Activated CD4-positive, alpha-beta memory T cell treated with anti-CD3 and anti-CD28 coated beads, Interleukin-2, amount 10 ng/mL, durations not matched to agents 7 days and 5 days (primary cell): ENCODE measurements at regions not wholly inside any gene's neighbourhood (a gene's known extent, or its start where the extent isn't known, plus 50 kb on each side); places are given as distances from the start of the nearest gene placed in this dataset.

ENCODE experiments used
- CTCF ChIA-PET: fragments of 350-600 bp; sonication (Branson Sonifier 250); formaldehyde crosslinking; loops from one replicate; lab custom pipeline; 2021; ENCODE audit warnings: antibody characterized with exemption, inconsistent platforms; lab: Charles Lee
- POLR2A ChIA-PET: fragments of 350-600 bp; sonication (Branson Sonifier 250); formaldehyde crosslinking; loops from one replicate; lab custom pipeline; 2021; ENCODE audit warnings: antibody characterized with exemption; lab: Charles Lee
- DNase-seq: peaks from one replicate; pipeline ENCODE4 v3.0.0-alpha.2; 2020
- H3K27ac Mint-ChIP-seq: one replicate; pipeline ENCODE4 v1.8.0; 2021; ENCODE audit warnings: mild to moderate bottlenecking, mixed read lengths
- H3K27me3 Mint-ChIP-seq: one replicate; pipeline ENCODE4 v1.8.0; 2021; ENCODE audit warnings: mixed read lengths
- H3K36me3 Mint-ChIP-seq: one replicate; pipeline ENCODE4 v1.8.0; 2021; ENCODE audit warnings: low read depth, mixed read lengths
- H3K4me1 Mint-ChIP-seq: one replicate; pipeline ENCODE4 v1.8.0; 2021; ENCODE audit warnings: mixed read lengths
- H3K4me3 Mint-ChIP-seq: one replicate; pipeline ENCODE4 v1.8.0; 2021; ENCODE audit warnings: mild to moderate bottlenecking, mixed read lengths
- H3K9me3 Mint-ChIP-seq: one replicate; pipeline ENCODE4 v1.8.0; 2021; ENCODE audit warnings: mixed read lengths

DNA sequence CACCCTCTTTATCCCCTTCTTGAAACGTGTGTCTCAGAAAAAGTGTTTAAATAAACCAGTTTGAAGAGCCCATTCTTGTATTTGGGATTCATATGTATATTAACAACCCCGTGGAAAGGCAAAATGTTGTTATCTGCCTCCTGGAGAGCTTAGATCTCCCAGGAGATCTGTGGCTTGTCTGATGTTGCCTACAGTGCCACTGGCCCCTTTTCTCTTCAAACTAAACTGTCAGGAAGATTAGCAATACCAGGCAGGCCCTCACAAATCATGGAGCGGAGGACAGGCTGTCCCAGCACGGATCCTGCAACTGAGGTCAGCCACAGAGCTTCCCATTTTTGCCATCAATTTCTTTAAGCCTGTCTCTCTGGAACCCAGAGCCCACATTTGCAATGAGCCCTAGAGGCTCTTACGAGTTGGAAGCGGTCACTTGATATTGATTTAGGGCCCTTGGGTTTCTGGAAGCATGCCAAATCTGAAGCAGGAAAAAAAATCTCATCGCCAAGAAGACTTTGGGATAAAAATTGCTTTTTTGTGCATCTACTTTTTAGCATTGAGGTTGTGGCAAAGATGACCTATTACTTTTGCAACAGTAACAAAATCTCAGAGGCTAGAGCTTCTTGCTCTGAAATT lies 234.1 kb downstream of the OPA1 start:
- Mint-ChIP-seq H3K4me3 (no peak overlapping the region), H3K4me1 (peaks cover 2% of the 10 kb centered on the region), H3K27ac (no peak overlapping the region), H3K27me3 (peaks cover 39% of the 10 kb centered on the region), H3K36me3 (no peaks in the 10 kb centered on the region), H3K9me3 (no peaks in the 10 kb centered on the region)
- ChIA-PET POLR2A (no interaction called here), CTCF (no interaction called here)
- DNase-seq = no peak

DNA sequence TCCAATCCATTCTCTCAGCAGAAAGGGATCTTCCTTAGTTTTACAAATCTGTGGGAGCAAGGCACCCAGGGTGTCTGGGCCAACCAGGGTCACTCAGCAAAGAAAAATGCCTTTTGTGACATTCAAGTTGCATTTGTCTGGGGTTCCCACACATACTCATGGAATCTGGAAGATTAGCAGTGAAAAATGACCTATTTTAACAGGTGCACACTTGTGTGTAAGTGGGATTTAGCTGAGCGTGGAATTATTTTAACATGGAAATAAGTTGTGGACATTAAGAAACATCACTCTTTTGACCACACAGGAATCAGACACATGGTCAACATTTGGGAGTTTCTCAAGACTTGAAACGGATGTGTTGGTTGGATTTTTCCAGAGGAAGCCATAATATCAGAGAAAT lies 234.9 kb downstream of the OPA1 start:
- no peaks in the 10 kb centered on the region for H3K9me3 Mint-ChIP-seq
- no peak overlapping the region for H3K4me3 Mint-ChIP-seq
- no peak for DNase-seq
- H3K4me1 Mint-ChIP-seq = peaks cover 2% of the 10 kb centered on the region
- ChIA-PET CTCF (no interaction called here), POLR2A (no interaction called here)
- H3K27me3 Mint-ChIP-seq = peaks cover 32% of the 10 kb centered on the region
- no peaks in the 10 kb centered on the region for H3K36me3 Mint-ChIP-seq
- H3K27ac Mint-ChIP-seq = no peak overlapping the region

DNA sequence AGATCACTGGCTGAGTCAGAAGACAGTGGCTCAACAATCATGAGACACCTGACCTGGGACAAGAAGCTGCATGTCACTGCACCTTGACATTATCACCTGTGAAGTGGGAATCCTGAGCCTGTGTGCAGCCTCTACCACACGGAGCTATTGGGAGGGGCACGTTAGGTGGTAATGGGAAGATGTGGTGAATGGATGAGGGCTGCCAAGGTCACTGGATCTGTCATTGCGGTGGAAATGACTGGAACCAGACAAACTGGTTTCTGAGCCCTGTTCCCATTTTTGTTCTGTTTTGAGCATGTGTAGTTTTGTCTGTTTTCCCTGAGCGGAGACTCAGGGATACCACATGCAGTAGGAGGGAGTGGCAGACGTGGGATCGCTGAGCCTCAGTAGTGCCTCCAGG lies 235.5 kb downstream of the OPA1 start:
- peaks cover 27% of the 10 kb centered on the region for H3K27me3 Mint-ChIP-seq
- H3K4me3 Mint-ChIP-seq = no peak overlapping the region
- POLR2A ChIA-PET = no interaction called here
- CTCF ChIA-PET = no interaction called here
- H3K27ac Mint-ChIP-seq = no peak overlapping the region
- H3K9me3 Mint-ChIP-seq = no peaks in the 10 kb centered on the region
- H3K4me1 Mint-ChIP-seq = peaks cover 2% of the 10 kb centered on the region
- DNase-seq = no peak
- no peaks in the 10 kb centered on the region for H3K36me3 Mint-ChIP-seq

DNA sequence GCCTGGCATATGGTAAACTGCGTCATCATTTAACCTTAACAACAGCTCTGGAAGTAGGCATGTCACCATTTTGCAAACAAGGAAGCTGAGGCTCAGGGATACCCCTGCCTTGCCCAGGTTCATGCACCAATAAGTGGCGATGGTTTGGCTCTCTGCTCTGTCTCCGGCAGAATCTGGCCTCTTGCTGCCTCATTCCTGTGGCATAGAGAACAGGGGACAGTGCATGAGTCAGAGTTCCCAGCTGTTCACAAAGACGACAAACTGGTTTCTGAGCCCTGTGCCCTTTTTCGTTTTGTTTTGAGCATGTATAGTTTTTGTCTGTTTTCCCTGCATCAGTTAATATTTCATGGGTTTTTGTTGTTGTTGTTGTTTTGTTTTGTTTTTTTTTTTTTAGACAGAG lies 236.8 kb downstream of the OPA1 start:
- Mint-ChIP-seq H3K27me3 (peaks cover 21% of the 10 kb centered on the region), H3K9me3 (no peaks in the 10 kb centered on the region), H3K27ac (no peak overlapping the region), H3K4me1 (peaks cover 10% of the 10 kb centered on the region), H3K4me3 (no peak overlapping the region), H3K36me3 (no peaks in the 10 kb centered on the region)
- no peak for DNase-seq
- ChIA-PET POLR2A (no interaction called here), CTCF (no interaction called here)

DNA sequence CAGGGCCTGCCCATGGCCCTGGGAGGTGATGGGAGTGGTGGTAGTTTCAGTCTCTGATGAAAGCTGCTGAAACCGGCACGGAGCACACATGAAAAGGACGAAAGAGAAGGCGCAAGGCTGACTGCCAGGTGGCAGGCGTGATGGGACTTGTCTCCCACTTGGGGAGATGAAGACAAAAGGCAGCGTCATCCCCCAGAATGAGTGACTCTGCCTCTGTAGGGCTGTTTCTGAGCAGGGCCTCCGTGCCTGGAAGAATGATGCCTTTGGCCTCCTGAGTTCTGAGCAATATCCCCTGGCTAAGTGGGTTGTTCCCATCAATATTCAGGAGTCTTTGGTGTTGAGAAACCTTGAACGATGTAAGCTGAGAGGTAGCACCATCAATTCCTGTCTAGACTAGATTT lies 237.8 kb downstream of the OPA1 start:
- no peaks in the 10 kb centered on the region for H3K9me3 Mint-ChIP-seq
- H3K36me3 Mint-ChIP-seq = no peaks in the 10 kb centered on the region
- H3K4me3 Mint-ChIP-seq = no peak overlapping the region
- H3K27me3 Mint-ChIP-seq = peaks cover 13% of the 10 kb centered on the region
- no peak overlapping the region for H3K27ac Mint-ChIP-seq
- peaks cover 13% of the 10 kb centered on the region for H3K4me1 Mint-ChIP-seq
- POLR2A ChIA-PET = no interaction called here
- DNase-seq = no peak
- CTCF ChIA-PET = no interaction called here

DNA sequence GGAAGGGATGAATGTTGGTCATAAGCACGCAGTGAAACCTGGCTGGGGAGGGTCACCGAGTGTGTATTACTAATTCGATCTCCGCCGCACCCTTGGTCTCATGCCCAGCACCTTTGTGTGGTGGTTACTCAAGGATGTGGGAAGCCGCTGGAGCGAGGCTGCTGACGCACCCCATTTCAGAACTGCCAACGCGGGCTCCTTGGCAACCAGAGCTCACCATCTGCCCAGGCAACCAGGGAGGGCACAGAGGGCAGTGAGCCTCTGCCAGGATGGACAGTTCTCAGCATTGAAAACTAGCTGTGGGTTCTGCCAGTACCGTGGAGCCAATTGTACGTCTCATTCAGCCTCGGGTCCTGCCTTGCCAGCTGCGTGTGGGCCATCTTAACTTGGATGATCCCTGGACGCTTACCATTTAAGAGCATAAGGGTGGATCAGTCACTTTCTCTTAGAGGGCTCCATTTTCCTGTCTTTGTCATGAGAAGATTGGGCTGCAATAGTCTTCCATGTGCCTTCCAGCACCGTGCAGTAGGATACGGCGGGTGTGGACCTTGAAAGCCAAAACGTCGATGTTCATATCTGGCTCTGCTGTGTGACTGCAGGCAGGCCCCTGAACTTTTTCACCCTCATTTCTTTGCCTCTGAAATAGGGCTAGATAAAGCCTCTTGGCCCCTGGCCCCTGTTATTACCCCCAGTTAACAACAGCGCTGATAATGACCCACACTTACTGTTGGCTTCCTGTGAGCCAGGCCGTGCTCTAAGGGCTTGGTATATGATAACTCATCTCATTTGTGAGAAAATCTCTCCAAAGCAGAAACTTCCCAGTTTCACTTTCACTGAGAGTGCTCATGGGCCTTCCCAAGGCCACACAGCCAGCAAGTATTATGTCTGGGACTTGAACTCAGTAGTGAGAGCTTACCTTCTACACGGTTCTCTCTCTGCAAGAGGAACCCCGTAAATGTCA lies 238.8 kb downstream of the OPA1 start:
- no peaks in the 10 kb centered on the region for H3K9me3 Mint-ChIP-seq
- H3K4me3 Mint-ChIP-seq = no peak overlapping the region
- peaks cover 11% of the 10 kb centered on the region for H3K4me1 Mint-ChIP-seq
- ChIA-PET POLR2A (no interaction called here), CTCF (interaction anchor here (1.3 kb wide), 1 partner anchor 484 kb away, joined by 3 read pairs; no protein-coding TSS in a partner anchor)
- H3K27ac Mint-ChIP-seq = no peak overlapping the region
- H3K36me3 Mint-ChIP-seq = no peaks in the 10 kb centered on the region
- no peak for DNase-seq
- H3K27me3 Mint-ChIP-seq = peaks cover 6% of the 10 kb centered on the region

DNA sequence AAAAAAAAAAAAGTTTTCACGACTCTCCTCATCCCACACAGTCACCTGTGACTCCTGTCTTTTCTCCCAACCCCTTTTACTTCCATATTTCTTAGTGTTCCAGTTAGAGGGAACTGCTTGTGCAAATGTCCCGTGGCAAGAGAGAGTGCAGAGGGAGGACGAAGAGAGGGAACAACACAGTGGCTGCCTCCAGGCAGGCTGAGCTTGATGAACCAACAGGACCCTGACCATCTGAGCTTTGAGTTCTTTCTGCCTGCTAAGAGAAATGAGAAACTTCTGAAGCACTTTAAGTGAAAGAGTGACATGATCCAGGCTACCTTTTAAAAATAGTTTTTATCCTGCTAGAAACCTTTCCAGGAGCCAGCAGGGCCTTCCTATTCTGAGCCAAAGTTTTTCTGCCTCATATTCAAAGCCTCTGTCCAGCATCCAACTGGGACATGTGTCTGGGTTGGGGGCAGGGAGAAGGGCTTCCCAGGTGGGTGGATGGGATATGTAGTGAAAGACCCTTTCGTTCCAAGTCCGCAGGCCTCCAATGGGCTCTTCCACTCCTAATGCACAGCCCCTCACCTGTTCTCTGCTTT lies 239.9 kb downstream of the OPA1 start:
- H3K27ac Mint-ChIP-seq = no peak overlapping the region
- ChIA-PET POLR2A (no interaction called here), CTCF (interaction anchor here (1.3 kb wide), 1 partner anchor 483 kb away, joined by 3 read pairs; no protein-coding TSS in a partner anchor)

DNA sequence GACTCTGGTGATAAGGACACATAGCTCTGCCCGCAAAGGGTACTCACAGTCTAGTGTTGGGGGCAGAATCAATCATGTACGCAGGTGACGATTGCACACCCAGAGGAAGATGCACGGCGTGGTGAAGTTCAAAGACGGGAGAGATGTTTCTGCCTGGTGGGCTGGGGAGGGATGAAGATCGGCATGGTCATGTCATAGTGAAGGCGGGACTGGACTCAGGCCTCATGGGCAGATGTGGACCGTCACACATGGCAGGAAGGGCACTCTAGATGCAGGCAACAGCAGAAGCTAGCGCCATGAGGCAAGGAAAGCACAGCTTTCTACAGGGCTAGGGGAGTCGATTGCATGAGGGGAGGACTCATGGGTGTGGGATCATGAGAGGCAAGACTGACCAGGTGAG lies 240.6 kb downstream of the OPA1 start:
- DNase-seq = no peak
- Mint-ChIP-seq H3K4me1 (peaks cover 11% of the 10 kb centered on the region), H3K9me3 (no peaks in the 10 kb centered on the region), H3K4me3 (no peak overlapping the region), H3K27ac (no peak overlapping the region), H3K27me3 (peaks cover 8% of the 10 kb centered on the region), H3K36me3 (no peaks in the 10 kb centered on the region)
- ChIA-PET CTCF (no interaction called here), POLR2A (no interaction called here)

More for the DNA sequence above, 239.9 kb downstream of the OPA1 start:
- Mint-ChIP-seq H3K4me3 (no peak overlapping the region), H3K27me3 (peaks cover 8% of the 10 kb centered on the region), H3K36me3 (no peaks in the 10 kb centered on the region), H3K4me1 (peaks cover 11% of the 10 kb centered on the region), H3K9me3 (no peaks in the 10 kb centered on the region)
- DNase-seq = no peak

DNA sequence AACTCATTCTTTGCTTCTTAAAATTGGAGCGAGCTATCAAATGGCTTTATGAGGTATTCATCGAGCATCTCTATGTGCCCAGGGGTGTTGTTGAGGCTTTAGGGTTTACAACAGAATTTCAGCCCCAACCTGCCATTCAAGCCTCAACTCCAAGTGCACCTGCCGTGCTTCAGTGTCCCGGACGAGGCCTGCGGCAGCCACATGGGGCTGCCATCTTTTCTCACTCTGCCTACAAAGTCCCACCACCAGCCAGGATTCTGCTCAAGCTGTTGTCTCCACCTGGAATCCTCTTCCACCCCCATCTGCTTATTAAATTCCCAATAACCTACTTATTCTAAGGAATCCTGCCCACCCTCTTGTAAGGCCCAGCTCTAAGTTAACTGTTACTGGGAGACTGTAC lies 242.4 kb downstream of the OPA1 start:
- ChIA-PET POLR2A (no interaction called here), CTCF (no interaction called here)
- DNase-seq = no peak
- Mint-ChIP-seq H3K36me3 (no peaks in the 10 kb centered on the region), H3K4me3 (no peak overlapping the region), H3K4me1 (peaks cover 11% of the 10 kb centered on the region), H3K27ac (no peak overlapping the region), H3K27me3 (peaks cover 17% of the 10 kb centered on the region), H3K9me3 (no peaks in the 10 kb centered on the region)

DNA sequence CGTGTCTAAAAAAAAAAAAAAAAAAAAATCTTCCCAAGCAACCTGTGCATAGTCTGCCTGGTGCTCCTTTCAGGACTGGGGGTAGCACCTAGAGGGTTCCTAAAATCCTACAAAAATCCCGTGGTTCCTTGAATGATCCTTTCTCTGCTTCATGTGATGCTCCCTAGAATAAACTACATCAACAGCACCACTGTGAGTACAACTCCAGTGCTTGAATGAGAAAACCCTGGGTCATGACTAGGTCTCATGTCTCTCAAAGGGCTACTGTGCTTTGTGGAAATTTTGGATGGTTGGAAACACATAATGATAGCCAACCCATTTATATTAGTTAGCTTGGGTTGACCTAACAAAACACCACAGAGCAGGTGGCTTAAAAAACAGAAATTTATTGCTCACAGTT lies 243.5 kb downstream of the OPA1 start:
- Mint-ChIP-seq H3K27me3 (peaks cover 26% of the 10 kb centered on the region), H3K4me1 (peaks cover 11% of the 10 kb centered on the region), H3K4me3 (no peak overlapping the region), H3K9me3 (no peaks in the 10 kb centered on the region), H3K36me3 (no peaks in the 10 kb centered on the region), H3K27ac (no peak overlapping the region)
- ChIA-PET CTCF (interaction anchor here (0.5 to 1.1 kb wide), 2 partner anchors 11 to 479 kb away, joined by 3 read pairs; no protein-coding TSS in a partner anchor), POLR2A (no interaction called here)
- no peak for DNase-seq

DNA sequence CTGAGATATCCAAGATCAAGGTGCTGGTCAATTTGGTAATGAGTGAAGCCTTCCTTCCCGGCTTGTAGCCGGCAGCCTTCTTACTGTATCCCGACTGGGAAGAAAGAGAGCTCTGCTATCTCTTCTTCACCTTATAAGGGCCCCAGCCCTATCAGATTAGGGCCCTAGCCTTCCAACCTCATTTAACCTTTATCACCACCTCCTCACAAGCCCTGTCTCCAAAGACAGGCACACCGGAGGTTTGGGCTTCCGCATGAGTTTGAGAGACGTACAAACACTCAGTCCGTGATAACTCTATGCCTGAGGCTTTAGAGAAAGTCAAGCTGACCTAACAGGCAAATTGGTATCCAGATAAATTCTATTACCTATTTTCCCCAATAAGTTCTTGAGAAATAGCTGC lies 243.9 kb downstream of the OPA1 start:
- H3K36me3 Mint-ChIP-seq = no peaks in the 10 kb centered on the region
- H3K4me3 Mint-ChIP-seq = no peak overlapping the region
- DNase-seq = no peak
- POLR2A ChIA-PET = no interaction called here
- no peak overlapping the region for H3K27ac Mint-ChIP-seq
- H3K9me3 Mint-ChIP-seq = no peaks in the 10 kb centered on the region
- CTCF ChIA-PET = interaction anchor here (0.5 to 1.1 kb wide), 2 partner anchors 10 to 479 kb away, joined by 3 read pairs; no protein-coding TSS in a partner anchor
- H3K4me1 Mint-ChIP-seq = peaks cover 11% of the 10 kb centered on the region
- H3K27me3 Mint-ChIP-seq = peaks cover 28% of the 10 kb centered on the region

DNA sequence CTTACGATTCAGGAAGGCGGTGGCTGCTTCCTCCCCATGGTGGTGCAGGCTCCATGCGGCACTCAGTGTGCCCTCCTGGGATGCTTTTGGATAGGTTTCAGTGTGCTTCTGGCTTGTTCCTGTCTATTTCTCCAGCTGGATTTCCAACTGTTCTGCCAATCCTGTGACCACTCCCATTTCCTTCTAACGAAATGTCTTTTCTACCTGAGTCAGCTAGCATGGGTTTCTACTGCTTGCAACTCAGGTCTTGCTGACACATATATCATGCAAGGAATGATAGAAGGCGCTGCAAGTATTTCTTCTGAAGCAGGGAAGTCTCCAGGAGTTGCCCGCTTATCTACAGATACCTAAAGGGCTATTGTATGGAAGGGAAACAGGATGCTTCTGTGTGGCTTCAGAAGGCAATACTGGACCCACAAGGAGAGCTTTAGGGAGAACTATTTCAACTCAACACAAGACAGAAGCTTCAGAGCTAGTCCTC lies 244.4 kb downstream of the OPA1 start:
- POLR2A ChIA-PET = no interaction called here
- DNase-seq = no peak

DNA sequence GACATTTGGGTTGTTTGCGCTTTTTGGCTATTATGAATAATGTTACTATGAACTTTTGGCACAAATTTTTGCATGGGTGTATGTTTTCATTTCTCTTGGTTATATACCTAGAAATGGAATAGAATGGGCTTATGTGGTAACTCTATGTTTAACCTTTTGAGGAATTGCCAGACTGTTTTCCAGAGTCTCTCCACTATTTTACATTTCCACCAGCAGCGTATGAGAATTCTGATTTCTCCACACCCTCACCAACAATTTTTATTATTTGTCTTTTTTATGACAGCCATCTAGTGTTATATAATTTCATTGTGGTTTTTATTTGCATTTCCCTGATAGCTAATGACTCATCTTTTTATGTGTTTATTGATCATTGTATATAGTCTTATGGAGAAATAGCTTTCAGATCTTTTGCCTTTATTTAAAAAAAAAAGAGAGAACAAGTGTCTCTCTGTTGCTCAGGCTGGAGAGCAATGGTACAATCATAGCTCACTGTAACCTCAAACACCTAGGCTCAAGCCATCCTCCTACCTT lies 247.2 kb downstream of the OPA1 start:
- peaks cover 35% of the 10 kb centered on the region for H3K27me3 Mint-ChIP-seq
- H3K4me1 Mint-ChIP-seq = peaks cover 1% of the 10 kb centered on the region
- H3K36me3 Mint-ChIP-seq = no peaks in the 10 kb centered on the region
- no peak for DNase-seq
- no peak overlapping the region for H3K27ac Mint-ChIP-seq
- ChIA-PET CTCF (no interaction called here), POLR2A (no interaction called here)
- H3K9me3 Mint-ChIP-seq = no peaks in the 10 kb centered on the region
- no peak overlapping the region for H3K4me3 Mint-ChIP-seq

More for the DNA sequence above, 244.4 kb downstream of the OPA1 start:
- peaks cover 31% of the 10 kb centered on the region for H3K27me3 Mint-ChIP-seq
- peaks cover 11% of the 10 kb centered on the region for H3K4me1 Mint-ChIP-seq
- no peak overlapping the region for H3K4me3 Mint-ChIP-seq
- no peaks in the 10 kb centered on the region for H3K9me3 Mint-ChIP-seq
- H3K27ac Mint-ChIP-seq = no peak overlapping the region
- H3K36me3 Mint-ChIP-seq = no peaks in the 10 kb centered on the region
- CTCF ChIA-PET = interaction anchor here (1.1 kb wide), 1 partner anchor 478 kb away, joined by 3 read pairs; no protein-coding TSS in a partner anchor
